A549 (cell line): ENCODE measurements at regions not wholly inside any gene's neighbourhood (a gene's known extent, or its start where the extent isn't known, plus 50 kb on each side); places are given as distances from the start of the nearest gene placed in this dataset.

Source experiments
- BHLHE40 ChIP-seq: IDR thresholded peaks from 2 replicates; pipeline ENCODE4 v1.6.1; 2012; ENCODE audit warnings: low read depth, low read length, inconsistent platforms
- CBX2 ChIP-seq: fragments of 200-600 bp; sonication (generic); IDR thresholded peaks from 2 replicates; pipeline ENCODE4 v1.6.1; 2016; ENCODE audit warnings: low read depth, mild to moderate bottlenecking, borderline replicate concordance
- CHD4 ChIP-seq: fragments of 200-600 bp; sonication (generic); IDR thresholded peaks from 2 replicates; pipeline ENCODE4 v1.6.1; 2016; ENCODE audit warnings: antibody characterized with exemption, mild to moderate bottlenecking, borderline replicate concordance
- HDAC2 ChIP-seq: fragments of 200-600 bp; sonication (generic); IDR thresholded peaks from 2 replicates; pipeline ENCODE4 v1.6.1; 2016
- KDM1A ChIP-seq: fragments of 200-600 bp; sonication (generic); IDR thresholded peaks from 2 replicates; pipeline ENCODE4 v1.6.1; 2016; ENCODE audit warnings: low read depth, mild to moderate bottlenecking
- NFE2L2 ChIP-seq: fragments of 150-350 bp; conservative IDR thresholded peaks from 2 replicates; pipeline ENCODE4 v1.6.1; 2014; ENCODE audit warnings: low read length
- POLR2A ChIP-seq: IDR thresholded peaks from 2 replicates; pipeline ENCODE4 v1.6.1; 2012; ENCODE audit warnings: mild to moderate bottlenecking, low read length
- RFX5 ChIP-seq: fragments of 450-650 bp; IDR thresholded peaks from 2 replicates; pipeline ENCODE4 v1.7.1; 2014; ENCODE audit warnings: antibody characterized with exemption, mild to moderate bottlenecking, moderate library complexity
- TF ChIP-seq, protein P1 (sequence below): fragments of >200 bp; sonication (Bioruptor Twin); formaldehyde crosslinking; IDR thresholded peaks from 3 replicates; pipeline ENCODE4 v1.5.1; 2016
- TF ChIP-seq, protein P2 (sequence below): fragments of 150-350 bp; IDR thresholded peaks from 2 replicates; pipeline ENCODE4 v1.6.1; 2014; ENCODE audit warnings: low read depth, mild to moderate bottlenecking, low read length
- TF ChIP-seq, protein P3 (sequence below): IDR thresholded peaks from 2 replicates; pipeline ENCODE4 v1.6.1; 2012
- TF ChIP-seq, protein P4 (sequence below): fragments of 450-650 bp; IDR thresholded peaks from 2 replicates; pipeline ENCODE4 v1.6.1; 2014; ENCODE audit warnings: antibody characterized with exemption

DNA sequence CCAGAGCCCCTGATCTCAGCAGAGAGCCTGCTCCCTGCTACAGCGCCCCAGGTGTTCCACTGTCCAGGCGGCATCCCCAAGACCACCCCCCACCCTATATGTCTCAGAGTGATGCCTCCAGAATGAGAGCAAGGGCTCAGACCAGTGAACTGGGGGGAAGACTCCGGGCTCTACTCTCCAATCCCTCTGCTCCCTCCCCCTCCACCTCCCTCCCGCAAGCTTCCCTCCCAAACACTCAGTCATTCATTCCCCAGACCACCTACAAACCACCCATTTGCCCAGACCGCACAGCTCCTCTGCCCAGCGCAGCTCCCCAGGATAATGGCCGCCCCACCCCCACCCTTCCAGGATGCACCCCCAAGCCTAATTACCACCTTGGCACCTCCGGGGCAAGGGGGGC lies 59.4 kb upstream of the TAC4 start:
- TF ChIP-seq CHD4 (no peak), POLR2A (no peak), CBX2 (no peak), RFX5 (no peak), BHLHE40 (no peak), HDAC2 (no peak), KDM1A (no peak), NFE2L2 (no peak)
- TF ChIP-seq, protein P1, sequence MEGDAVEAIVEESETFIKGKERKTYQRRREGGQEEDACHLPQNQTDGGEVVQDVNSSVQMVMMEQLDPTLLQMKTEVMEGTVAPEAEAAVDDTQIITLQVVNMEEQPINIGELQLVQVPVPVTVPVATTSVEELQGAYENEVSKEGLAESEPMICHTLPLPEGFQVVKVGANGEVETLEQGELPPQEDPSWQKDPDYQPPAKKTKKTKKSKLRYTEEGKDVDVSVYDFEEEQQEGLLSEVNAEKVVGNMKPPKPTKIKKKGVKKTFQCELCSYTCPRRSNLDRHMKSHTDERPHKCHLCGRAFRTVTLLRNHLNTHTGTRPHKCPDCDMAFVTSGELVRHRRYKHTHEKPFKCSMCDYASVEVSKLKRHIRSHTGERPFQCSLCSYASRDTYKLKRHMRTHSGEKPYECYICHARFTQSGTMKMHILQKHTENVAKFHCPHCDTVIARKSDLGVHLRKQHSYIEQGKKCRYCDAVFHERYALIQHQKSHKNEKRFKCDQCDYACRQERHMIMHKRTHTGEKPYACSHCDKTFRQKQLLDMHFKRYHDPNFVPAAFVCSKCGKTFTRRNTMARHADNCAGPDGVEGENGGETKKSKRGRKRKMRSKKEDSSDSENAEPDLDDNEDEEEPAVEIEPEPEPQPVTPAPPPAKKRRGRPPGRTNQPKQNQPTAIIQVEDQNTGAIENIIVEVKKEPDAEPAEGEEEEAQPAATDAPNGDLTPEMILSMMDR, result no peak
- TF ChIP-seq, protein P2, sequence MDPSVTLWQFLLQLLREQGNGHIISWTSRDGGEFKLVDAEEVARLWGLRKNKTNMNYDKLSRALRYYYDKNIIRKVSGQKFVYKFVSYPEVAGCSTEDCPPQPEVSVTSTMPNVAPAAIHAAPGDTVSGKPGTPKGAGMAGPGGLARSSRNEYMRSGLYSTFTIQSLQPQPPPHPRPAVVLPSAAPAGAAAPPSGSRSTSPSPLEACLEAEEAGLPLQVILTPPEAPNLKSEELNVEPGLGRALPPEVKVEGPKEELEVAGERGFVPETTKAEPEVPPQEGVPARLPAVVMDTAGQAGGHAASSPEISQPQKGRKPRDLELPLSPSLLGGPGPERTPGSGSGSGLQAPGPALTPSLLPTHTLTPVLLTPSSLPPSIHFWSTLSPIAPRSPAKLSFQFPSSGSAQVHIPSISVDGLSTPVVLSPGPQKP, result no peak
- TF ChIP-seq, protein P3, sequence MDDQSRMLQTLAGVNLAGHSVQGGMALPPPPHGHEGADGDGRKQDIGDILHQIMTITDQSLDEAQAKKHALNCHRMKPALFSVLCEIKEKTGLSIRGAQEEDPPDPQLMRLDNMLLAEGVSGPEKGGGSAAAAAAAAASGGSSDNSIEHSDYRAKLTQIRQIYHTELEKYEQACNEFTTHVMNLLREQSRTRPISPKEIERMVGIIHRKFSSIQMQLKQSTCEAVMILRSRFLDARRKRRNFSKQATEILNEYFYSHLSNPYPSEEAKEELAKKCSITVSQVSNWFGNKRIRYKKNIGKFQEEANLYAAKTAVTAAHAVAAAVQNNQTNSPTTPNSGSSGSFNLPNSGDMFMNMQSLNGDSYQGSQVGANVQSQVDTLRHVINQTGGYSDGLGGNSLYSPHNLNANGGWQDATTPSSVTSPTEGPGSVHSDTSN, result no peak
- TF ChIP-seq, protein P4, sequence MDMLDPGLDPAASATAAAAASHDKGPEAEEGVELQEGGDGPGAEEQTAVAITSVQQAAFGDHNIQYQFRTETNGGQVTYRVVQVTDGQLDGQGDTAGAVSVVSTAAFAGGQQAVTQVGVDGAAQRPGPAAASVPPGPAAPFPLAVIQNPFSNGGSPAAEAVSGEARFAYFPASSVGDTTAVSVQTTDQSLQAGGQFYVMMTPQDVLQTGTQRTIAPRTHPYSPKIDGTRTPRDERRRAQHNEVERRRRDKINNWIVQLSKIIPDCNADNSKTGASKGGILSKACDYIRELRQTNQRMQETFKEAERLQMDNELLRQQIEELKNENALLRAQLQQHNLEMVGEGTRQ, result no peak
